CD4-positive, CD25-positive, alpha-beta regulatory T cell (primary cell): ENCODE measurements at regions not wholly inside any gene's neighbourhood (a gene's known extent, or its start where the extent isn't known, plus 50 kb on each side); places are given as distances from the start of the nearest gene placed in this dataset.

Source experiments
- ATAC-seq, 2 donors: fragments of 150-1000 bp; cut with Tn5 transposase; one replicate each; pipeline ENCODE4 v1.10.0; 2021; ENCODE audit warnings: low read depth in 2 of 2, moderate number of reproducible peaks in 2 of 2, moderate library complexity in 1 of 2
- DNase-seq, 3 donors: peaks; one replicate each; pipeline versions ENCODE4 v3.0.0 to v3.0.0-alpha.2; 2012 to 2022; ENCODE audit warnings: mixed read lengths in 1 of 3
- H3K27ac ChIP-seq: one replicate; pipeline ENCODE4 v1.7.0; 2013; ENCODE audit warnings: mild to moderate bottlenecking, low read length; ENCODE audit not compliant: insufficient read depth, poor library complexity, severe bottlenecking
- H3K27me3 ChIP-seq: one replicate; pipeline ENCODE4 v1.7.0; 2013; ENCODE audit warnings: low read length; ENCODE audit not compliant: control insufficient read depth, insufficient read depth
- H3K36me3 ChIP-seq: one replicate; pipeline ENCODE4 v1.7.0; 2013; ENCODE audit warnings: mild to moderate bottlenecking, low read length, moderate library complexity; ENCODE audit not compliant: control insufficient read depth, insufficient read depth
- H3K4me1 ChIP-seq: 2 replicates; pipeline ENCODE4 v1.7.0; 2013; ENCODE audit warnings: mild to moderate bottlenecking, low read length; ENCODE audit not compliant: insufficient read depth, control insufficient read depth, poor library complexity, severe bottlenecking
- H3K4me3 ChIP-seq: one replicate; pipeline ENCODE4 v1.7.0; 2013; ENCODE audit warnings: low read depth, mild to moderate bottlenecking, low read length, moderate library complexity
- H3K9me3 ChIP-seq, 2 experiments: 1 replicate in 1 of 2; 2 replicates in 1 of 2; pipeline ENCODE4 v1.7.0; 2013; ENCODE audit warnings: low read length in 2 of 2, mild to moderate bottlenecking in 1 of 2, moderate library complexity in 1 of 2; ENCODE audit not compliant: control insufficient read depth in 2 of 2
- H3K27ac Mint-ChIP-seq, 3 donors: one replicate each; pipeline ENCODE4 v1.8.0; 2020 to 2022; ENCODE audit warnings: mild to moderate bottlenecking in 3 of 3, mixed read lengths in 3 of 3, moderate library complexity in 2 of 3
- H3K27me3 Mint-ChIP-seq: one replicate; pipeline ENCODE4 v1.8.0; 2022; ENCODE audit warnings: mild to moderate bottlenecking, mixed read lengths
- H3K36me3 Mint-ChIP-seq: one replicate; pipeline ENCODE4 v1.8.0; 2020; ENCODE audit warnings: mixed read lengths
- H3K4me1 Mint-ChIP-seq, 4 donors: one replicate each; pipeline ENCODE4 v1.8.0; 2020 to 2022; ENCODE audit warnings: mixed read lengths in 4 of 4, mild to moderate bottlenecking in 1 of 4
- H3K4me3 Mint-ChIP-seq, 4 donors: one replicate each; pipeline ENCODE4 v1.8.0; 2020 to 2022; ENCODE audit warnings: mild to moderate bottlenecking in 4 of 4, mixed read lengths in 4 of 4, moderate library complexity in 3 of 4
- H3K9me3 Mint-ChIP-seq, 7 donors: one replicate each; pipeline ENCODE4 v1.8.0; 2020 to 2022; ENCODE audit warnings: mixed read lengths in 7 of 7, mild to moderate bottlenecking in 3 of 7, moderate library complexity in 2 of 7

DNA sequence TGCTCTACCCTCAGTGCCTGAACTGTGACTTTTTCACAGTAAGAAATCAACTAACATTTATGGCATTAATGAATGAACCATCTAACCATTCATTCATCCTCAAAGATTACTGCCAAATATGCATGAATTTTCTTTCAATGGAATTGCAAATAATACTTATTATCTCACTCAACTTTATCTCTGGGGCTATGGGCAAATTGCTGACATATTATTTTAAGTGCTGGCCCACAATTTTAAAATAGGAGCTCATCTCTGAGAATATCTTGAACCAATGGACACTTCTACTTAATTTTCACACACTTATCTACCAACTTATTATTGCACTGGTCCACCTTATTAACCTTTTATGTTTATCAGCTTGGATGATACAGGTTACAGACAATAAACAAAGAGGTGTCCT lies 182.8 kb downstream of the RBM43 start:
- Mint-ChIP-seq H3K9me3 (peaks cover 0 to 24% (median 6%) of the 10 kb centered on the region in 7 donors), H3K27me3 (peaks cover 5% of the 10 kb centered on the region), H3K4me1 (peaks cover 0 to 6% (median 4%) of the 10 kb centered on the region in 4 donors), H3K27ac (no peak overlapping the region), H3K36me3 (no peaks in the 10 kb centered on the region), H3K4me3 (no peak overlapping the region)
- ATAC-seq, result no peak
- H3K27ac ChIP-seq, result no peak overlapping the region
- DNase-seq, result no peak
- no peaks in the 10 kb centered on the region for H3K4me1 ChIP-seq
- H3K9me3 ChIP-seq, result no peaks in the 10 kb centered on the region
- no peak overlapping the region for H3K4me3 ChIP-seq
- H3K36me3 ChIP-seq, result no peaks in the 10 kb centered on the region
- H3K27me3 ChIP-seq, result peaks cover 2% of the 10 kb centered on the region

DNA sequence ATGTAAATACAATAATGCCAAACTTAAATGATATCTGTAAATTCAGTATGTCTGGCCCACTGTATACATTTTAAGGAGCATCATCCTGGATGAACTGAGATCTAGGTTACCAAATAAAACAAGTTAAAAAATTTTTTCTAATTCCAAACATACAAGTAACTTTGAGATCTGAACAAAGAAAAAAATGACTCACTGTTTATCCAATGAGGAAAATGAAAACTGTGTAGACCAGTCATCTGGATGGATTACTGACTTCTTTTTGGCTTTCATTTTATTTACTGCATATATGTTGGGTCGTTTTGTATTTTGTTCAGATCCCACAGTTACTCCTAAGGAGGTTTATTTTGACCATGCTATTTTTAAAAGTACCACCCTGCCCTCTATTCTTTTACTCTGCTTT lies 189.8 kb downstream of the RBM43 start:
- ATAC-seq (no peak), DNase-seq (no peak)
- Histone ChIP-seq H3K27ac (no peak overlapping the region), H3K4me3 (no peak overlapping the region), H3K36me3 (no peaks in the 10 kb centered on the region), H3K4me1 (no peaks in the 10 kb centered on the region), H3K27me3 (peaks cover 2% of the 10 kb centered on the region), H3K9me3 (no peaks in the 10 kb centered on the region)
- no peaks in the 10 kb centered on the region for H3K36me3 Mint-ChIP-seq
- H3K4me3 Mint-ChIP-seq, result no peak overlapping the region
- H3K27ac Mint-ChIP-seq, result no peak overlapping the region
- H3K9me3 Mint-ChIP-seq, result peaks cover 0 to 7% (median 2%) of the 10 kb centered on the region in 7 donors
- H3K4me1 Mint-ChIP-seq, result peaks cover 0 to 2% (median 0%) of the 10 kb centered on the region in 4 donors
- H3K27me3 Mint-ChIP-seq, result no peaks in the 10 kb centered on the region

DNA sequence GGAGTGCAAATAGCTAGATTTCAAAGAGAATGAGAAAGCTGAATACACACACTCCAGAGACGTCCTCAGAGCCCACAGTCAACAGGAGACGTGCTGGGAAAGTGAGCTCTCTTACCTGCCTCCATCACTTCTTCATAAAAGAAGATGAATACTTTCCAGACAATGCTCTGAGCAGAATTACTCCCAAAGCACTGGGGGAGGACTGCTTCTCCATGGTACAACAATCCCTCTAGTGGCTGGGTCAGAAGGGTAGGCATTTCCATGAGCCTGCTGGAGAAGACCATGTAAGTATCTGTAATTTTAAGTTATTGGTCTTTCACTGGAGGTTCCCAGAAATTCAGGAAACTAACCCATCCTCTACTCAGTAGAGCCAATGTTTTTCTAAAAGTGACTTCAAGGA lies 190.3 kb downstream of the RBM43 start:
- Histone ChIP-seq H3K27ac (no peak overlapping the region), H3K36me3 (no peaks in the 10 kb centered on the region), H3K9me3 (no peaks in the 10 kb centered on the region), H3K4me3 (no peak overlapping the region), H3K27me3 (peaks cover 2% of the 10 kb centered on the region), H3K4me1 (no peaks in the 10 kb centered on the region)
- DNase-seq, result no peak
- Mint-ChIP-seq H3K27me3 (no peaks in the 10 kb centered on the region), H3K4me3 (no peak overlapping the region), H3K4me1 (peaks cover 0 to 2% (median 0%) of the 10 kb centered on the region in 4 donors), H3K9me3 (peaks cover 0 to 6% (median 1%) of the 10 kb centered on the region in 7 donors), H3K27ac (no peak overlapping the region), H3K36me3 (no peaks in the 10 kb centered on the region)
- ATAC-seq, result no peak

DNA sequence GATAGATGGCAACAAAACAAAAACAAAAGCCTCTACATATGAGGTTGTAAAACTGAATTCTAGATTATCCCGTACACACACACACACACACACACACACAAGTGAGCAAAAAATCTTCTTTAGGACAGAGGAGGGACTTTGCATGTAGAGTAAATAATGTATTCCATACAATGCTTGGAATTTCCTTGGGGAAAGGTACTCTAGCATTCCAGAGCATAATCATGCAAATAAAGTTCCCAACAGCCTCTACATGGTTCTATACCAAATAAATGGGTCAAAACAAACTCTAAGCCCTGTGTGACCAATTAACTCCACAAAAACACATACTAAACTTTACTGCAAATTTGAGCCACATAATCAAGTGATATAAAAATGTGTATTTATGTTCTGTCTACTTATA lies 191.4 kb downstream of the RBM43 start:
- Mint-ChIP-seq H3K9me3 (peaks cover 0 to 5% (median under 1%) of the 10 kb centered on the region in 7 donors), H3K4me3 (no peak overlapping the region), H3K4me1 (peaks cover 0 to 2% (median 0%) of the 10 kb centered on the region in 4 donors), H3K27ac (no peak overlapping the region), H3K27me3 (no peaks in the 10 kb centered on the region), H3K36me3 (no peaks in the 10 kb centered on the region)
- Histone ChIP-seq H3K4me3 (no peak overlapping the region), H3K27ac (no peak overlapping the region), H3K36me3 (no peaks in the 10 kb centered on the region), H3K4me1 (no peaks in the 10 kb centered on the region), H3K27me3 (peaks cover 2% of the 10 kb centered on the region), H3K9me3 (no peaks in the 10 kb centered on the region)
- ATAC-seq (no peak), DNase-seq (no peak)

DNA sequence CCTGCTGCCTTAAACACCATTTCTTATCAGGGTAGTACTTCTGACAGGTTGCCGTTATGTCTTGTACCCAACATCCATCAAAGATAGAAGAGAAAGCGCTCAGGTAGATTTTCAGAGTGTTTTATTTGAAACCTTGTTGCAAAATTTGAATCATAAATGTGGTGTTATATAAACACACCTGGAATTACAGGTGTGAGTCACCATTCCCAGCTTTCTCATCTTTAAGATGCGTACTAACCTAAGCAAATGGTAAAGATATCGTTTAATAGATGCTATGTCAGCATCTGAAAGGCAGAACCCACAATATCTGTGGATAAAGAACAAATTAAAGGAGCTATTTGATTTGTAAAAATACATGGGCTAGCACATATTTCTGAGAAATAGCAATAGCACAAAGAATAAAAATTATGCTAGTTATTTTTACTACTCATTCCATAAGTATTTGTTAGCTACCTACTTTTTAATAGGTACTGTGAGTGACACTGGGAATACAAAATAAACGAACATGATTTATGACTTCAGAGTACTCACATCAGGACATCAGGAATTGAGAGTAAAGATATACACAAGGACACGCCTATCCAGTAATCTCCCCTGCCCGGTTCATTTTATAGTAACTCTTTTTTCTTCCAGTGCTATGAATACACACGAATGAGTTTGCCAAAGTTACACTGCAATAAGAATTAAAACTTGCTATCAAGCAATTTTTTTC lies 193.8 kb downstream of the RBM43 start:
- Histone ChIP-seq H3K36me3 (no peaks in the 10 kb centered on the region), H3K9me3 (no peaks in the 10 kb centered on the region), H3K27ac (no peak overlapping the region), H3K27me3 (no peaks in the 10 kb centered on the region), H3K4me3 (no peak overlapping the region), H3K4me1 (no peaks in the 10 kb centered on the region)
- Mint-ChIP-seq H3K27ac (peak overlapping the region in 1 of 3 donors; percentile 23), H3K4me3 (no peak overlapping the region), H3K27me3 (no peaks in the 10 kb centered on the region), H3K4me1 (no peaks in the 10 kb centered on the region), H3K36me3 (no peaks in the 10 kb centered on the region), H3K9me3 (peaks cover 0 to 5% (median 0%) of the 10 kb centered on the region in 7 donors)
- ATAC-seq (no peak), DNase-seq (no peak)

DNA sequence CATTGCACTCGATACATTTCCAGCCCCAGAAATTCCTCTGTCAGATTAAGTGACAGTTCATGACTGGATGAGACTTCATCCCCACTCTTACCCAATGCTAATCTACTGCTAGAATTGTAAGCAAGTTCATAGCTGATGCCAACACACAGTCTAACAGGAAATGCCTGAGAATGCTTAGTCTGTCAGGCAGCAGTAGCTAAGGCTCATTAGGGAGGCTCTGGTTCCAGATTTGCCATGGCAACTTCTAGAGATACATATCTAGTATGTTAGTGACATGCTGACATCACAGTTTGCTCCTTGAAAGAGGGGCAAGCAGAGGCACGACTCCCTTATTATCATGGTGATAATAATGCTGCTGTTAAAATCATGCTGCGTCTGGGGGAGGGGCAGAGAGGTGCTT lies 198.4 kb downstream of the RBM43 start:
- Histone ChIP-seq H3K4me1 (no peaks in the 10 kb centered on the region), H3K9me3 (no peaks in the 10 kb centered on the region), H3K36me3 (no peaks in the 10 kb centered on the region), H3K27ac (no peak overlapping the region), H3K4me3 (no peak overlapping the region), H3K27me3 (no peaks in the 10 kb centered on the region)
- H3K27ac Mint-ChIP-seq, result no peak overlapping the region
- no peak for ATAC-seq
- no peaks in the 10 kb centered on the region for H3K4me1 Mint-ChIP-seq
- H3K4me3 Mint-ChIP-seq, result no peak overlapping the region
- DNase-seq, result no peak
- no peaks in the 10 kb centered on the region for H3K36me3 Mint-ChIP-seq
- peaks cover 0 to 2% (median 0%) of the 10 kb centered on the region in 7 donors for H3K9me3 Mint-ChIP-seq
- peaks cover 9% of the 10 kb centered on the region for H3K27me3 Mint-ChIP-seq

DNA sequence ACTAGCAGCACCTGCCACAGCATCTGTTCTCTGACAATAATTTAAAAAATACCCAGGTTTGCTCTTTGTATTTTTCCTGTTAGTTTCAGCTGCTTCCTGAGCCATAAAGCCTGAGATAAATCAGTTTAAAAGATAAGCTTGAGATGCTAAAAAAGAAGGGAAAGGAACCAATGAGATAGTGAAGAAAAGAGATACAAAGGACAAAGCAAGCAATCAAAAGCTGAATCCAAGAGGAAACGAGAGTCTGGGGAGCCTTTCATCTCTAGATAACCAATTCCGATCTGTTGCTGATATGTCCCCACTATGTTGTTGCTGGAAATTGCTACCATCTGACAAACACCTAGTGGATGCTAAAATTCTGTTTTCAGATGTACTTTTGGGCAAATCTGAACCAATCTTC lies 201.4 kb downstream of the RBM43 start:
- Histone ChIP-seq H3K27me3 (no peaks in the 10 kb centered on the region), H3K36me3 (no peaks in the 10 kb centered on the region), H3K27ac (no peak overlapping the region), H3K9me3 (no peaks in the 10 kb centered on the region), H3K4me1 (no peaks in the 10 kb centered on the region), H3K4me3 (no peak overlapping the region)
- H3K4me1 Mint-ChIP-seq, result no peaks in the 10 kb centered on the region
- H3K4me3 Mint-ChIP-seq, result no peak overlapping the region
- DNase-seq, result no peak
- peaks cover 0 to 2% (median 0%) of the 10 kb centered on the region in 7 donors for H3K9me3 Mint-ChIP-seq
- H3K27ac Mint-ChIP-seq, result no peak overlapping the region
- H3K27me3 Mint-ChIP-seq, result peaks cover 13% of the 10 kb centered on the region
- no peak for ATAC-seq
- no peaks in the 10 kb centered on the region for H3K36me3 Mint-ChIP-seq

DNA sequence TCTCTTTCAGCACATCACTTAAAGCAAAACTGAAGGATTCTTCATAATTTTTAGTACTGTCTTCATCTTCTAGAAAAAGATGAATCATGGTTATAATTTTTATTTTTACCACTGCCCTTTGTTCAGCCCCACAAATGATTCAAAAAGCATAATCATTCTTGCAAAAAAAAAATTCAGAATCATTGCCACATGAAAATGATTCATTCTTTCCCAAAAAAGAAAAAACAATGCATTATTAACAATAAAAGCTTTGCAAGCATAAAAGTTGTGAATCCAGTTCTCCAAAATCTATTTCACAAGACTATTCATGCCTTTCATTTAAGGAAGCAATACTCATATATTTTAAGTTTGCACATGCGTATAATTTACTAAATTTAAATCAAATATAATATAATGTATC lies 204.8 kb downstream of the RBM43 start:
- no peak for DNase-seq
- no peak overlapping the region for H3K4me3 ChIP-seq
- Mint-ChIP-seq H3K9me3 (no peaks in the 10 kb centered on the region), H3K36me3 (no peaks in the 10 kb centered on the region), H3K4me3 (no peak overlapping the region), H3K27ac (no peak overlapping the region), H3K4me1 (no peaks in the 10 kb centered on the region), H3K27me3 (peaks cover 13% of the 10 kb centered on the region)
- no peaks in the 10 kb centered on the region for H3K9me3 ChIP-seq
- no peaks in the 10 kb centered on the region for H3K4me1 ChIP-seq
- peaks cover 2% of the 10 kb centered on the region for H3K27me3 ChIP-seq
- no peak for ATAC-seq
- no peak overlapping the region for H3K27ac ChIP-seq
- H3K36me3 ChIP-seq, result no peaks in the 10 kb centered on the region
